ENCODE measurements at regions not wholly inside any gene's neighbourhood (a gene's known extent, or its start where the extent isn't known, plus 50 kb on each side); places are given as distances from the start of the nearest gene placed in this dataset.

- TF ChIP-seq CTCF (IDR thresholded peaks at IDR 0.05; ENCODE audit: borderline replicate concordance, control extremely low read depth, extremely low read depth, insufficient read depth, missing control alignments) = no peak
- no peak for DNase-seq (ENCODE audit: low spot score)
- in situ Hi-C loops (cut with MboI; ENCODE audit: low sequenced_read_pairs, unreplicated experiment) = no loop called here
These were observed 130.6 kb upstream of the FAM20C start for GRCh38 chr7:61576-62360.

GRCh38 chr7:62361-63116 is 129.8 kb upstream of the FAM20C start:
- TF ChIP-seq CTCF (IDR thresholded peaks at IDR 0.05; ENCODE audit: borderline replicate concordance, control extremely low read depth, extremely low read depth, insufficient read depth, missing control alignments) = no peak
- in situ Hi-C loops (cut with MboI; ENCODE audit: low sequenced_read_pairs, unreplicated experiment) = no loop called here
- no peak for DNase-seq (ENCODE audit: low spot score)

- in situ Hi-C loops (cut with MboI; ENCODE audit: low sequenced_read_pairs, unreplicated experiment) = no loop called here
- no peak for DNase-seq (ENCODE audit: low spot score)
- TF ChIP-seq CTCF (IDR thresholded peaks at IDR 0.05; ENCODE audit: borderline replicate concordance, control extremely low read depth, extremely low read depth, insufficient read depth, missing control alignments) = no peak
These were observed 129.3 kb upstream of the FAM20C start for GRCh38 chr7:63117-63480.

GRCh38 chr7:63521-64021 is 128.8 kb upstream of the FAM20C start:
- no peak for DNase-seq (ENCODE audit: low spot score)
- in situ Hi-C loops (cut with MboI; ENCODE audit: low sequenced_read_pairs, unreplicated experiment) = no loop called here
- TF ChIP-seq CTCF (IDR thresholded peaks at IDR 0.05; ENCODE audit: borderline replicate concordance, control extremely low read depth, extremely low read depth, insufficient read depth, missing control alignments) = no peak

DNA sequence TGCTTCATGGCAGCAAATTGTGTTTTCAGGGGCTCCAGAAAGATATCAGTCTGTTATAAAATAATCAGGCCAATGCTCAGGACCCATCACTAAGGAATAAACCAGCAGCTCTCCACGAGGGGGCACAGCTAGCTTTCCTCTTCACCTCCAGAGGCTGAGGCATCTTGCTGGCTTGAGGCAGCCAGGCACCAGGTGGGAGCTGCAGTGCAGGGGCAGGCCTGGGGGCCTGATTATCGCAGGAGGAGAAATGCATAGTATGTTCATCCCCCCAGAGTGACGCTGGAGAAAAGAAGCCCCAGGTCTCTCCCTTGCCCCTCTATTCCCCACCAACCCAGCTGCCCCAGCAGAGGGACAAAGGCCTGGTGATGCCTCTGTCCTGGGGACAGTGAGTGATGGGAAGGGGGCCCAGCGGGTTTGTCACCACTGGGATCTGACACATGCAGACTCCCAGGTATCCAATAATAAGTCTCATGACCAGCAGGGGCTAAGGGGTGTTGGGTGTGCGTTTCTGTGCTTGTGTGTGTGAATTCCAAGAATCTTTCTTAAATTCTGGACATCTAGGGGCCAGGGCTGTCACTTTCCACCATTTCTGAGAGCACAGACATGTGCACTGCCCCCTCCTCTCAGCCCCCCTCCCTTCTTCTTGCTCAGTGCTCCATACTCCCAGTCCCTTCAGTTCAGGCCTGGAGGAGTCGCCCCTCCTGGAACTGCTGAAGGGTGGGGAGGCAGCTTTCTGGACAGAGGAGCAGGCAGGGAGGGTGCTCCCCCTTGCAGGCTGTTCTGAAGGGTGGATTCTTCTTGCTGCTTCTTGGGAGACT is 128.1 kb upstream of the FAM20C start:
- no peak for DNase-seq (ENCODE audit: low spot score)
- in situ Hi-C loops (cut with MboI; ENCODE audit: low sequenced_read_pairs, unreplicated experiment) = no loop called here
- peak; percentile 15 for TF ChIP-seq CTCF (IDR thresholded peaks at IDR 0.05; ENCODE audit: borderline replicate concordance, control extremely low read depth, extremely low read depth, insufficient read depth, missing control alignments)

DNA sequence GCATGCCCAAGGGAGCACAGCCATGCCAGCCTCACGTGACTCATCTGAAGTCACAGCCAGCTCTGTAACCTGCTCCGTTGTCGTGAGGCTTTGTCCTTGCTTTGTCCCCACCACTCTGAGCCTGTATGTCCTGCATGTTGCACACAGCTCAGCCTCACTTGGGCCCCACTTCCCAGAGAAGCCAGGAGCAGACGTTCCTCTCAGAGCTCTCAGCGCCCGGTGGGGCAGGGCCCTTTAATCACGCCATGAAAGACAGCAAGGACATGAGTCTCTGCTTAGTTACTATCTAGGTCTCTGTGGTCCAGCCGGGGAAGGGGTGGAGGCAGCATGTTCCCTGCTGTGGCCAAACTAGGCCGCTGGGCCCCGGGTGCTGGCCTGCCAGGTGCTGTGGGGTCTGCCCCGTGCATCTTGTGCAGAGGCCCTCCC is 127.4 kb upstream of the FAM20C start:
- in situ Hi-C loops (cut with MboI; ENCODE audit: low sequenced_read_pairs, unreplicated experiment) = no loop called here
- no peak for DNase-seq (ENCODE audit: low spot score)
- no peak for TF ChIP-seq CTCF (IDR thresholded peaks at IDR 0.05; ENCODE audit: borderline replicate concordance, control extremely low read depth, extremely low read depth, insufficient read depth, missing control alignments)
